Stomach (tissue), 8 donors: ENCODE measurements at regions not wholly inside any gene's neighbourhood (a gene's known extent, or its start where the extent isn't known, plus 50 kb on each side); places are given as distances from the start of the nearest gene placed in this dataset.
A peak's percentile ranks its signal among the peaks of the same experiment; 100 is the strongest.

Source experiments
- DNase-seq, 2 donors: peaks; one replicate each; pipeline versions ENCODE4 v3.0.0 to v3.0.0-alpha.2; 2013 to 2019
- H3K27ac ChIP-seq, 5 donors: fragments of 200-600 bp in 4 of 5; sonication (generic) in 4 of 5; one replicate each; pipeline ENCODE4 v1.5.1; 2013 to 2019; ENCODE audit warnings: mild to moderate bottlenecking in 1 of 5, moderate library complexity in 1 of 5
- H3K27me3 ChIP-seq, 3 donors: fragments of 200-600 bp; sonication (generic); one replicate each; pipeline ENCODE4 v1.5.1; 2017 to 2019; ENCODE audit warnings: mixed run types in 1 of 3
- H3K36me3 ChIP-seq, 4 donors: fragments of 200-600 bp; sonication (generic); 1 replicate in 3 of 4; 2 replicates in 1 of 4; pipeline ENCODE4 v1.5.1; 2016 to 2019
- H3K4me1 ChIP-seq, 4 donors: fragments of 200-600 bp; sonication (generic); one replicate each; pipeline ENCODE4 v1.5.1; 2016 to 2019
- H3K4me3 ChIP-seq, 4 donors: fragments of 200-600 bp; sonication (generic) in 3 of 4; one replicate each; pipeline ENCODE4 v1.5.1; 2016 to 2019; ENCODE audit warnings: mild to moderate bottlenecking in 1 of 4
- H3K9me3 ChIP-seq, 4 donors: fragments of 200-600 bp; sonication (generic); one replicate each; pipeline ENCODE4 v1.5.1; 2016 to 2019
- CTCF ChIP-seq, 7 experiments: fragments of 450-650 bp in 4 of 7; fragments of 200-600 bp in 3 of 7; sonication (generic) in 3 of 7; IDR thresholded peaks; one replicate each; pipeline ENCODE4 v1.5.1; 2016 to 2019; ENCODE audit warnings: antibody characterized with exemption in 7 of 7, control low read depth in 2 of 7, mild to moderate bottlenecking in 1 of 7
- EP300 ChIP-seq: sonication (generic); formaldehyde crosslinking; IDR thresholded peaks from one replicate; pipeline ENCODE4 v1.6.1; 2017; ENCODE audit warnings: antibody characterized with exemption
- POLR2A ChIP-seq, 4 donors: fragments of 450-650 bp; IDR thresholded peaks; one replicate each; pipeline ENCODE4 v1.6.1; 2016; ENCODE audit warnings: antibody characterized with exemption in 4 of 4, control low read depth in 2 of 4, mild to moderate bottlenecking in 1 of 4, moderate library complexity in 1 of 4
- POLR2AphosphoS5 ChIP-seq, 3 donors: sonication (generic); formaldehyde crosslinking; IDR thresholded peaks; one replicate each; pipeline ENCODE4 v1.6.1; 2016; ENCODE audit warnings: antibody characterized with exemption in 3 of 3
- WGBS, 5 donors: extraction: QIAGEN DNeasy Blood & Tissue Kit in 3 of 5; methylation state at CpG; one replicate each; pipeline versions ENCODE4 v1.1.5 to v1.1.7; 2013 to 2018; 5-methylcytosine and 5-hydroxymethylcytosine counted together
- intact Hi-C: fragments of 100-400 bp; cut with DNase I; formaldehyde crosslinking; loops from one replicate; pipeline ENCODE4 v1.15.1; 2023; ENCODE audit warnings: low total_unique reads
- donor health status: healthy with polysubstance abuse.
- donor health status: Bipolar disorder and iron deficiency.
- donor health status: healthy.

GRCh38 chr6:92784235-92784634 lies 635.1 kb downstream of the EPHA7 start:
- DNase-seq = no peak
- H3K36me3 ChIP-seq = no peaks in the 10 kb centered on the region
- no peaks in the 10 kb centered on the region for H3K9me3 ChIP-seq
- no peak overlapping the region for H3K4me3 ChIP-seq
- TF ChIP-seq POLR2AphosphoS5 (IDR thresholded peaks at IDR 0.05) = no peak
- TF ChIP-seq POLR2A (IDR thresholded peaks at IDR 0.05) = no peak
- H3K27me3 ChIP-seq = no peaks in the 10 kb centered on the region
- no peak overlapping the region for H3K27ac ChIP-seq
- WGBS, 5 donors = 56 to 75% (median 69%) methylated on average over 1 of the region's 1 CpG
- intact Hi-C loops = no loop called here
- peaks cover 0 to 5% (median 0%) of the 10 kb centered on the region in 4 donors for H3K4me1 ChIP-seq

GRCh38 chr6:92779746-92780145 lies 639.6 kb downstream of the EPHA7 start:
- Histone ChIP-seq H3K4me1 (peaks cover 0 to 5% (median 0%) of the 10 kb centered on the region in 4 donors), H3K9me3 (no peaks in the 10 kb centered on the region), H3K36me3 (no peaks in the 10 kb centered on the region), H3K27me3 (no peaks in the 10 kb centered on the region), H3K27ac (no peak overlapping the region), H3K4me3 (no peak overlapping the region)
- no peak for TF ChIP-seq POLR2AphosphoS5 (IDR thresholded peaks at IDR 0.05)
- no peak for TF ChIP-seq CTCF (IDR thresholded peaks at IDR 0.05)
- no peak for TF ChIP-seq EP300
- no peak for TF ChIP-seq POLR2A (IDR thresholded peaks at IDR 0.05)
- intact Hi-C loops = no loop called here
- DNase-seq = peak in 1 of 2 donors; percentile 74
- WGBS, 5 donors = 5 to 13% (median 9%) methylated on average over 1 of the region's 1 CpG

GRCh38 chr6:92777146-92777740 lies 642.1 kb downstream of the EPHA7 start:
- DNase-seq = peak in 1 of 2 donors; percentile 65
- Histone ChIP-seq H3K4me1 (peaks cover 0 to 5% (median 0%) of the 10 kb centered on the region in 4 donors), H3K36me3 (no peaks in the 10 kb centered on the region), H3K27ac (no peak overlapping the region), H3K9me3 (no peaks in the 10 kb centered on the region), H3K4me3 (no peak overlapping the region), H3K27me3 (no peaks in the 10 kb centered on the region)
- intact Hi-C loops = no loop called here
- 11 to 33% (median 18%) methylated on average over 1 of the region's 1 CpG for WGBS, 5 donors
- TF ChIP-seq POLR2AphosphoS5 (IDR thresholded peaks at IDR 0.05) (no peak), CTCF (IDR thresholded peaks at IDR 0.05) (peak in 2 of 7 experiments; percentile 7 to 9)

GRCh38 chr6:92770540-92770939 lies 648.8 kb downstream of the EPHA7 start:
- Histone ChIP-seq H3K9me3 (peaks cover 0 to 3% (median 0%) of the 10 kb centered on the region in 4 donors), H3K4me1 (no peaks in the 10 kb centered on the region), H3K4me3 (no peak overlapping the region), H3K36me3 (no peaks in the 10 kb centered on the region), H3K27ac (no peak overlapping the region), H3K27me3 (no peaks in the 10 kb centered on the region)
- WGBS, 5 donors = 52 to 63% (median 56%) methylated on average over 5 of the region's 5 CpGs
- TF ChIP-seq POLR2A (IDR thresholded peaks at IDR 0.05) (no peak), EP300 (no peak), CTCF (IDR thresholded peaks at IDR 0.05) (no peak), POLR2AphosphoS5 (IDR thresholded peaks at IDR 0.05) (no peak)
- no peak for DNase-seq
- intact Hi-C loops = no loop called here

- WGBS, 5 donors = 79 to 91% (median 81%) methylated on average over 1 of the region's 1 CpG
- no peak overlapping the region for H3K27ac ChIP-seq
- H3K27me3 ChIP-seq = no peaks in the 10 kb centered on the region
- intact Hi-C loops = no loop called here
- no peaks in the 10 kb centered on the region for H3K36me3 ChIP-seq
- DNase-seq = no peak
- TF ChIP-seq EP300 (no peak), CTCF (IDR thresholded peaks at IDR 0.05) (no peak), POLR2AphosphoS5 (IDR thresholded peaks at IDR 0.05) (no peak), POLR2A (IDR thresholded peaks at IDR 0.05) (no peak)
- peaks cover 0 to 3% (median 0%) of the 10 kb centered on the region in 4 donors for H3K9me3 ChIP-seq
- H3K4me1 ChIP-seq = peaks cover 0 to 2% (median 0%) of the 10 kb centered on the region in 4 donors
- no peak overlapping the region for H3K4me3 ChIP-seq
Observed at GRCh38 chr6:92767101-92767500, 652.3 kb downstream of the EPHA7 start.
